22Rv1 (cell line): ENCODE measurements at regions not wholly inside any gene's neighbourhood (a gene's known extent, or its start where the extent isn't known, plus 50 kb on each side); places are given as distances from the start of the nearest gene placed in this dataset.
"Not testable (repeated sequence)": the region's sequence is repeated elsewhere in the genome, so short reads cannot be mapped to it uniquely, and the experiment has no call there.

Source experiments
- CTCF ChIP-seq: fragments of 450-650 bp; IDR thresholded peaks from 2 replicates; pipeline ENCODE4 v1.5.1; 2017; ENCODE audit warnings: mild to moderate bottlenecking
- ZFX ChIP-seq: fragments of 450-650 bp; IDR thresholded peaks from 2 replicates; pipeline ENCODE4 v1.6.1; 2017; ENCODE audit warnings: antibody characterized with exemption, borderline replicate concordance

GRCh38 chr1:120478400-120478799 is 63.6 kb downstream of the NBPF8 start:
- not testable (repeated sequence) for TF ChIP-seq CTCF, ZFX
